T-helper 2 cell treated with Interferon-gamma antibody and Interleukin-4, amounts not matched to agents 5 μg/mL and 100 μg/mL, for 36 hours (primary cell): ENCODE measurements at regions not wholly inside any gene's neighbourhood (a gene's known extent, or its start where the extent isn't known, plus 50 kb on each side); places are given as distances from the start of the nearest gene placed in this dataset.

Source experiments
- DNase-seq: peaks from one replicate; pipeline ENCODE4 v3.0.0; 2021; ENCODE audit warnings: low spot score
- H3K27ac Mint-ChIP-seq: one replicate; pipeline ENCODE4 v1.8.0; 2021; ENCODE audit warnings: mild to moderate bottlenecking, mixed read lengths
- H3K27me3 Mint-ChIP-seq: one replicate; pipeline ENCODE4 v1.8.0; 2021; ENCODE audit warnings: low read depth, mixed read lengths
- H3K36me3 Mint-ChIP-seq: one replicate; pipeline ENCODE4 v1.8.0; 2021; ENCODE audit warnings: low read depth, mixed read lengths
- H3K4me1 Mint-ChIP-seq: one replicate; pipeline ENCODE4 v1.8.0; 2021; ENCODE audit warnings: low read depth, mixed read lengths
- H3K4me3 Mint-ChIP-seq: one replicate; pipeline ENCODE4 v1.8.0; 2022; ENCODE audit warnings: mild to moderate bottlenecking, moderate library complexity, mixed read lengths
- H3K9me3 Mint-ChIP-seq: one replicate; pipeline ENCODE4 v1.8.0; 2021; ENCODE audit warnings: mixed read lengths

GRCh38 chr2:15049096-15049993 is 416.8 kb downstream of the LRATD1 start:
- Mint-ChIP-seq H3K4me3 (no peak overlapping the region), H3K4me1 (peaks cover 2% of the 10 kb centered on the region), H3K27me3 (no peaks in the 10 kb centered on the region), H3K36me3 (no peaks in the 10 kb centered on the region), H3K27ac (no peak overlapping the region), H3K9me3 (no peaks in the 10 kb centered on the region)
- DNase-seq = no peak

GRCh38 chr2:15050483-15050882 is 418.0 kb downstream of the LRATD1 start:
- DNase-seq = no peak
- Mint-ChIP-seq H3K27me3 (peaks cover 7% of the 10 kb centered on the region), H3K4me3 (no peak overlapping the region), H3K9me3 (no peaks in the 10 kb centered on the region), H3K27ac (no peak overlapping the region), H3K36me3 (no peaks in the 10 kb centered on the region), H3K4me1 (peaks cover 2% of the 10 kb centered on the region)

GRCh38 chr2:15053542-15053941 is 421.0 kb downstream of the LRATD1 start:
- no peak overlapping the region for H3K4me3 Mint-ChIP-seq
- H3K4me1 Mint-ChIP-seq = peaks cover 2% of the 10 kb centered on the region
- peaks cover 10% of the 10 kb centered on the region for H3K27me3 Mint-ChIP-seq
- DNase-seq = no peak
- H3K9me3 Mint-ChIP-seq = no peaks in the 10 kb centered on the region
- no peak overlapping the region for H3K27ac Mint-ChIP-seq
- no peaks in the 10 kb centered on the region for H3K36me3 Mint-ChIP-seq

- no peaks in the 10 kb centered on the region for H3K9me3 Mint-ChIP-seq
- H3K4me1 Mint-ChIP-seq = peaks cover under 1% of the 10 kb centered on the region
- no peak overlapping the region for H3K27ac Mint-ChIP-seq
- H3K27me3 Mint-ChIP-seq = peaks cover 10% of the 10 kb centered on the region
- no peak for DNase-seq
- no peaks in the 10 kb centered on the region for H3K36me3 Mint-ChIP-seq
- H3K4me3 Mint-ChIP-seq = no peak overlapping the region
Observed at GRCh38 chr2:15058015-15058720, 425.7 kb downstream of the LRATD1 start.

DNA sequence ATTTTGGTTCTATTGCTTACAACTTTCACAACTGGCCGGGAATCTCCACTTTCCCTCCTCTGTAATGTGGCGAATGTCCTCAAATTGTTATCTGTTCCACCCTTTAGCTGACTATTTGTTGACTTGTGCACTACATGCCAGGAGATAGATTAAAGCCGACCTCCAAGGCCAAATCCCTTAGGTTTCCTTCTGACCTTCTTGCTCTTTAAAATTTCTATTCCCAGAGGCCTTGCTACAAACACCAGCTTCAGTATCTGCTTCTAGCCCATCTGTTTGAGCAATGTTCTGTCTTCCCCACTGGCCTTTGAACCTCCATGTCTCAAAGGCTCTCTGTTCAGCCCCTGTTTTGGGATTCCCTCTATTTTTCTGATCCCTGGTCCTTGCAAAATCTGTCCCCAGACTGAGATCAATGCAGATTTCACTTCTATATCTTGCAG is 426.2 kb downstream of the LRATD1 start:
- no peaks in the 10 kb centered on the region for H3K36me3 Mint-ChIP-seq
- no peak for DNase-seq
- no peak overlapping the region for H3K4me3 Mint-ChIP-seq
- no peaks in the 10 kb centered on the region for H3K4me1 Mint-ChIP-seq
- no peak overlapping the region for H3K27ac Mint-ChIP-seq
- H3K9me3 Mint-ChIP-seq = no peaks in the 10 kb centered on the region
- H3K27me3 Mint-ChIP-seq = peaks cover 10% of the 10 kb centered on the region

DNA sequence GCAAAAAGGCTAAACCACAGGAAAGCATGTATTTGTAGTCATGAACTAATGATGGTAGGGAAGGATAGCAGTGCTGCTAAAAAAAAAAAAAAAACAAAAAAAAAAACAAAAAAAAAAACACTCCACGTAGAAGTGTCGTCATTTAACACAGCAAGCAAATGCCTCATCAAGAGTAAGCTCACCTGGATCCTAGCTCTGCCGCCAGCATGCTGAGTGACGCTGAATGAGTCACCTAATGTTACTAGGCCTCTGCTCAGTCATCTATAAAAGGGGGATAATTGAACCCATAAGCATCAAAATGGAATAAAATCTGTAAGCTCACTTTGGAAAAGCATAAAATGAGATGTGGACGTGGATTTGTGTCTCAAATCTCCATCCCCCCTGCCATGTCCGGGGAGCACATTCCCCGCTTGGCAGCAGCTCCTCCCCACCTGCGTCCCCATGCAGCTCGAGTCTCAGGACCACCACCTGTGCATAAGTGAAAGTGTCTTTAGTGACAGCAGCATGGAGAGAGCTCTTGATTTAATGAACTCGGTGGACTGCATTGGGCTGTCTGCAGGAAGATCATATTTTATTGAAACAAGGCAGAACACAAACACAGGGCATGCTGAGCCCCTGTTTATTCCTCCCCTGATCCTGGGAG is 427.5 kb downstream of the LRATD1 start:
- no peaks in the 10 kb centered on the region for H3K9me3 Mint-ChIP-seq
- DNase-seq = no peak
- peaks cover 8% of the 10 kb centered on the region for H3K27me3 Mint-ChIP-seq
- H3K27ac Mint-ChIP-seq = no peak overlapping the region
- no peak overlapping the region for H3K4me3 Mint-ChIP-seq
- H3K36me3 Mint-ChIP-seq = no peaks in the 10 kb centered on the region
- no peaks in the 10 kb centered on the region for H3K4me1 Mint-ChIP-seq

- DNase-seq = no peak
- no peak overlapping the region for H3K4me3 Mint-ChIP-seq
- H3K27me3 Mint-ChIP-seq = no peaks in the 10 kb centered on the region
- no peaks in the 10 kb centered on the region for H3K9me3 Mint-ChIP-seq
- H3K36me3 Mint-ChIP-seq = no peaks in the 10 kb centered on the region
- H3K4me1 Mint-ChIP-seq = no peaks in the 10 kb centered on the region
- H3K27ac Mint-ChIP-seq = no peak overlapping the region
Observed at GRCh38 chr2:15061268-15061667, 428.8 kb downstream of the LRATD1 start.

DNA sequence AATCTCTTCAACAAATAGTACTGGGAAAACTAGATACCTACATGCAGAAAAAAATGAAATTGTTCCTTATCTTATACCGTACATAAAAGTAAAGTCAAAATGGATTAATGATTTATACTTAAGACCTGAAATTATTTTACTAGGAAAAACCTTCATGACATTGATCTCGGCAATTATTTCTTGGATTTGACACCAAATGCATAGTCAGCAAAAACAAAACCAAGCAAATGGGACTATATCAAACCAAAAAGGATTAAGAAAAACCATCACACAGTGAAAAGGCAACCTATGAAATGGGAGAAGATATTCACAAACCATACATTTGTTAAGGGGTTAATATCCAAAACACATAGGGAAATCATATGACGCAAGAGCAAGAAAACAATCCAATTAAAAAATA is 433.6 kb downstream of the LRATD1 start:
- Mint-ChIP-seq H3K9me3 (no peaks in the 10 kb centered on the region), H3K27ac (no peak overlapping the region), H3K36me3 (no peaks in the 10 kb centered on the region), H3K27me3 (no peaks in the 10 kb centered on the region), H3K4me3 (no peak overlapping the region), H3K4me1 (no peaks in the 10 kb centered on the region)
- no peak for DNase-seq

GRCh38 chr2:15069149-15069548 is 436.6 kb downstream of the LRATD1 start:
- no peaks in the 10 kb centered on the region for H3K4me1 Mint-ChIP-seq
- no peaks in the 10 kb centered on the region for H3K36me3 Mint-ChIP-seq
- no peaks in the 10 kb centered on the region for H3K9me3 Mint-ChIP-seq
- H3K27ac Mint-ChIP-seq = no peak overlapping the region
- peaks cover 1% of the 10 kb centered on the region for H3K27me3 Mint-ChIP-seq
- no peak for DNase-seq
- no peak overlapping the region for H3K4me3 Mint-ChIP-seq

DNA sequence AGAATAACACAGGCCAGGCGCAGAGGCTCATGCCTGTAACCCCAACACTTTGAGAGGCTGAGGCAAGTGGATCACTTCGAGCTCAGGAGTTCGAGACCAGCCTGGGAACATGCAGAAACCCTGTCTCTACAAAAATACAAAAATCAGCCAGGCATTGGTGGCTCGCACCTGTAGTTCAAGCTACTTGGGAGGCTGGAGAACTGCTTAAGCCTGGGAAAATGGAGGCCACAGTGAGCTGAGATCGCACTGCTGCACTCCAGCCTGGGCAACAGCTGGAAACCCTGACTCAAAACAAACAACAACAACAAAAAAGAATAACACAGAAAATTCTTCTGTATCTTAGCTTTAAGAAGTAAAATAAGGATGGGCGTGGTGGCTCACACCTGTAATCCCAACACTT is 440.3 kb downstream of the LRATD1 start:
- no peaks in the 10 kb centered on the region for H3K4me1 Mint-ChIP-seq
- H3K27me3 Mint-ChIP-seq = peaks cover 5% of the 10 kb centered on the region
- DNase-seq = no peak
- no peaks in the 10 kb centered on the region for H3K9me3 Mint-ChIP-seq
- no peak overlapping the region for H3K4me3 Mint-ChIP-seq
- no peak overlapping the region for H3K27ac Mint-ChIP-seq
- no peaks in the 10 kb centered on the region for H3K36me3 Mint-ChIP-seq

- Mint-ChIP-seq H3K4me1 (no peaks in the 10 kb centered on the region), H3K9me3 (no peaks in the 10 kb centered on the region), H3K27me3 (peaks cover 7% of the 10 kb centered on the region), H3K27ac (no peak overlapping the region), H3K4me3 (no peak overlapping the region), H3K36me3 (no peaks in the 10 kb centered on the region)
- DNase-seq = no peak
Observed at GRCh38 chr2:15073664-15074063, 441.1 kb downstream of the LRATD1 start.

GRCh38 chr2:15074319-15074718 is 441.8 kb downstream of the LRATD1 start:
- H3K4me1 Mint-ChIP-seq = no peaks in the 10 kb centered on the region
- H3K36me3 Mint-ChIP-seq = no peaks in the 10 kb centered on the region
- no peak overlapping the region for H3K4me3 Mint-ChIP-seq

DNA sequence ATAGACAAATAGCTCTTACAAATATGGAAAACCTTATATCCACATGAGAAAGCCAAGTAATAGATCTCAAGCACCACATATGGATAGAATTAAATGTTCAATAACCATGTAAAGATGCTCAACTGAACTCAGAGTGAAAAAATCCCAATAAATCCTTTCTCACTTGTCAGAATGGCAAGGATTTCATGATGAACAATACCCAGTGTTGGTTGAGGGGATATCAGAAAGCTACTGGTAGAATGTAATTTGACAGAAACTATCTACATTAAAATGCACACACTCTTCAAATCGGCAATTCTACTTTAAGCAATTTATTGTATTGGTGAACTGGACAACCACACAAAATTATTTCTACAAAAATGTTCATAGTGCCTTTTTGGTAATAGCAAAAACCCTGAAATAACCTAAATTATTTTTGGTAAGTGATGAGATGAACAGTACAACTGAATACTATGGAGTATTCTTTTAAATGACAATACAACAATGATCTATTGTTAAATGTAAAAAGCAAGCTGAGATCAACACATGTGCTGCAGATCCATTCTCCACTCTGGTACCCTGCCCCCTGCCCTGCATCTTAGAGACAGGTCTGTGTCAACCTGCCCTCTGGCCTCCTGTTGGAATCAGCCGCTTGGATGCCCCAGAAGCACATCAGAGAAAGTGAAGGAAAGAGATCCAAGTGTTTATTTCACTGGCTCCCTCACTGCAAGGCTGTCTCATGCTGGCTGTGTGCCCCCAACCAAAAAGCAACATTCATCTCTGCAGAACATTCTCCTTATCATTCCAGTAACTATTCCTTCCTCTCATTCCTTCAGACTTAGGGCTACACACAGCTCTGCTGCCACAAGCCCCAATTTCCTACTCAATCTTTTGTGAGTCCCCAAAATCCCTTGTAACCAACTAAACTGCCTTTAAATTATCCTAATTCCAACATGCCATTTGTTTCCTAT is 442.5 kb downstream of the LRATD1 start:
- H3K9me3 Mint-ChIP-seq = no peaks in the 10 kb centered on the region
- H3K4me3 Mint-ChIP-seq = no peak overlapping the region

More at GRCh38 chr2:15074319-15074718, 441.8 kb downstream of the LRATD1 start:
- H3K9me3 Mint-ChIP-seq = no peaks in the 10 kb centered on the region
- no peak for DNase-seq
- no peak overlapping the region for H3K27ac Mint-ChIP-seq
- peaks cover 7% of the 10 kb centered on the region for H3K27me3 Mint-ChIP-seq

More for the DNA sequence above, 442.5 kb downstream of the LRATD1 start:
- peaks cover 7% of the 10 kb centered on the region for H3K27me3 Mint-ChIP-seq
- no peak overlapping the region for H3K27ac Mint-ChIP-seq
- H3K36me3 Mint-ChIP-seq = no peaks in the 10 kb centered on the region
- DNase-seq = no peak
- H3K4me1 Mint-ChIP-seq = no peaks in the 10 kb centered on the region
